ENCODE measurements at regions not wholly inside any gene's neighbourhood (a gene's known extent, or its start where the extent isn't known, plus 50 kb on each side); places are given as distances from the start of the nearest gene placed in this dataset.

- TF ChIP-seq CTCF (IDR thresholded peaks at IDR 0.05; ENCODE audit: low read length, missing control alignments) = no peak
- H3K4me3 ChIP-seq (replicated peaks; ENCODE audit: low read depth, low read length) = no peak overlapping the region
- no peak for DNase-seq (ENCODE audit: low read depth)
These were observed 630.5 kb upstream of the MEF2C start for GRCh38 chr5:89513299-89514044.

GRCh38 chr5:89504051-89504450, 621.1 kb upstream of the MEF2C start:
- H3K4me3 ChIP-seq (replicated peaks; ENCODE audit: low read depth, low read length) = no peak overlapping the region
- no peak for DNase-seq (ENCODE audit: low read depth)
- no peak for TF ChIP-seq CTCF (IDR thresholded peaks at IDR 0.05; ENCODE audit: low read length, missing control alignments)

GRCh38 chr5:89499787-89500186, 616.8 kb upstream of the MEF2C start:
- no peak overlapping the region for H3K4me3 ChIP-seq (replicated peaks; ENCODE audit: low read depth, low read length)
- no peak for DNase-seq (ENCODE audit: low read depth)
- TF ChIP-seq CTCF (IDR thresholded peaks at IDR 0.05; ENCODE audit: low read length, missing control alignments) = no peak

DNA sequence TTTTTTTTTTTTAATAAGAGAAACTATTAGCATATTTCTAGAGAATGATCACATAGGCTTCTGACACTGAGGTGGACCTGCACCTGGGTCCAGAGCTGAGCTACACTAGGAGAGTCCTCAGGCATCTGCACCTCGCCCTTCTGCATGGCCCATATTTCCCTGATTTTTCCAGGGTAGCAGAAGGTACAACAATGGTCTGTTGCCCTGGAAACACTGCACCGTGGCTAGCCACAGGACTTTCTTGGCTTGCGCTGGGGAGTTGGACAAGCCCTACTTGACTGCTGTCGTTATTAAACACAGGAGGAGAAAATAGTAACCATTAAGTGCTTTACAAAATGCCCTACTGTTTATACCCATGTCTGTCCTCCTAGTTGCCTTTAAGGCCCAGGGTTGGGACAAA, 615.7 kb upstream of the MEF2C start:
- DNase-seq (ENCODE audit: low read depth) = no peak
- no peak overlapping the region for H3K4me3 ChIP-seq (replicated peaks; ENCODE audit: low read depth, low read length)
- no peak for TF ChIP-seq CTCF (IDR thresholded peaks at IDR 0.05; ENCODE audit: low read length, missing control alignments)

GRCh38 chr5:89493414-89493813, 610.4 kb upstream of the MEF2C start:
- no peak for DNase-seq (ENCODE audit: low read depth)
- no peak for TF ChIP-seq CTCF (IDR thresholded peaks at IDR 0.05; ENCODE audit: low read length, missing control alignments)
- H3K4me3 ChIP-seq (replicated peaks; ENCODE audit: low read depth, low read length) = no peak overlapping the region

- H3K4me3 ChIP-seq (replicated peaks; ENCODE audit: low read depth, low read length) = no peak overlapping the region
- no peak for TF ChIP-seq CTCF (IDR thresholded peaks at IDR 0.05; ENCODE audit: low read length, missing control alignments)
- no peak for DNase-seq (ENCODE audit: low read depth)
These were observed 602.0 kb upstream of the MEF2C start for GRCh38 chr5:89484962-89485361.

GRCh38 chr5:89480406-89481007, 597.5 kb upstream of the MEF2C start:
- DNase-seq (ENCODE audit: low read depth) = no peak
- no peak for TF ChIP-seq CTCF (IDR thresholded peaks at IDR 0.05; ENCODE audit: low read length, missing control alignments)
- H3K4me3 ChIP-seq (replicated peaks; ENCODE audit: low read depth, low read length) = no peak overlapping the region

Data from fibroblast of pulmonary artery (primary cell).